ENCODE measurements at regions not wholly inside any gene's neighbourhood (a gene's known extent, or its start where the extent isn't known, plus 50 kb on each side); places are given as distances from the start of the nearest gene placed in this dataset.

- no peak overlapping the region for H3K4me3 ChIP-seq
- no peaks in the 10 kb centered on the region for H3K27me3 ChIP-seq
- H3K9me3 ChIP-seq = no peaks in the 10 kb centered on the region
- no peak for TF ChIP-seq POLR2AphosphoS5 (IDR thresholded peaks at IDR 0.05; ENCODE audit: insufficient read depth in 1 of 2, low read depth in 1 of 2)
- no peak for TF ChIP-seq POLR2A (IDR thresholded peaks at IDR 0.05)
- TF ChIP-seq CTCF (IDR thresholded peaks at IDR 0.05) = no peak
- no peaks in the 10 kb centered on the region for H3K4me1 ChIP-seq
- intact Hi-C loops (cut with DNase I) = no loop called here
- no peaks in the 10 kb centered on the region for H3K36me3 ChIP-seq
- H3K27ac ChIP-seq = no peak overlapping the region
- no peak for DNase-seq (ENCODE audit: extremely low spot score in 2 of 2)
Observed at GRCh38 chr6:130756824-130757223, 70.4 kb upstream of the SMLR1 start.

- Histone ChIP-seq H3K27ac (no peak overlapping the region), H3K4me3 (no peak overlapping the region), H3K4me1 (no peaks in the 10 kb centered on the region), H3K9me3 (no peaks in the 10 kb centered on the region), H3K36me3 (no peaks in the 10 kb centered on the region), H3K27me3 (no peaks in the 10 kb centered on the region)
- TF ChIP-seq POLR2A (IDR thresholded peaks at IDR 0.05) = no peak
- TF ChIP-seq POLR2AphosphoS5 (IDR thresholded peaks at IDR 0.05; ENCODE audit: insufficient read depth in 1 of 2, low read depth in 1 of 2) = no peak
- no peak for TF ChIP-seq CTCF (IDR thresholded peaks at IDR 0.05)
- intact Hi-C loops (cut with DNase I) = no loop called here
- no peak for DNase-seq (ENCODE audit: extremely low spot score in 2 of 2)
Observed at GRCh38 chr6:130758813-130759212, 68.4 kb upstream of the SMLR1 start.

GRCh38 chr6:130760006-130760405 is 67.2 kb upstream of the SMLR1 start:
- Histone ChIP-seq H3K27me3 (no peaks in the 10 kb centered on the region), H3K27ac (no peak overlapping the region), H3K9me3 (no peaks in the 10 kb centered on the region), H3K4me3 (no peak overlapping the region), H3K4me1 (no peaks in the 10 kb centered on the region), H3K36me3 (no peaks in the 10 kb centered on the region)
- intact Hi-C loops (cut with DNase I) = no loop called here
- TF ChIP-seq POLR2A (IDR thresholded peaks at IDR 0.05) (no peak), POLR2AphosphoS5 (IDR thresholded peaks at IDR 0.05; ENCODE audit: insufficient read depth in 1 of 2, low read depth in 1 of 2) (no peak), CTCF (IDR thresholded peaks at IDR 0.05) (no peak)
- DNase-seq (ENCODE audit: extremely low spot score in 2 of 2) = no peak

- TF ChIP-seq POLR2AphosphoS5 (IDR thresholded peaks at IDR 0.05; ENCODE audit: insufficient read depth in 1 of 2, low read depth in 1 of 2) (no peak), CTCF (IDR thresholded peaks at IDR 0.05) (no peak), POLR2A (IDR thresholded peaks at IDR 0.05) (no peak)
- Histone ChIP-seq H3K4me3 (no peak overlapping the region), H3K36me3 (no peaks in the 10 kb centered on the region), H3K9me3 (no peaks in the 10 kb centered on the region), H3K27me3 (no peaks in the 10 kb centered on the region), H3K4me1 (no peaks in the 10 kb centered on the region), H3K27ac (no peak overlapping the region)
- intact Hi-C loops (cut with DNase I) = no loop called here
- no peak for DNase-seq (ENCODE audit: extremely low spot score in 2 of 2)
Observed at GRCh38 chr6:130761286-130761685, 65.9 kb upstream of the SMLR1 start.

- intact Hi-C loops (cut with DNase I) = no loop called here
- DNase-seq (ENCODE audit: extremely low spot score in 2 of 2) = no peak
Observed at GRCh38 chr6:130765181-130765727, 62.0 kb upstream of the SMLR1 start.

More at GRCh38 chr6:130765181-130765727, 62.0 kb upstream of the SMLR1 start:
- Histone ChIP-seq H3K27ac (no peak overlapping the region), H3K27me3 (no peaks in the 10 kb centered on the region), H3K9me3 (no peaks in the 10 kb centered on the region), H3K4me3 (no peak overlapping the region), H3K36me3 (no peaks in the 10 kb centered on the region), H3K4me1 (no peaks in the 10 kb centered on the region)
- TF ChIP-seq CTCF (IDR thresholded peaks at IDR 0.05) (no peak), POLR2A (IDR thresholded peaks at IDR 0.05) (no peak), POLR2AphosphoS5 (IDR thresholded peaks at IDR 0.05; ENCODE audit: insufficient read depth in 1 of 2, low read depth in 1 of 2) (no peak)
